GM23338 (cell line): ENCODE measurements at regions not wholly inside any gene's neighbourhood (a gene's known extent, or its start where the extent isn't known, plus 50 kb on each side); places are given as distances from the start of the nearest gene placed in this dataset.

Experiments used
- ATAC-seq: fragments of 200-7000 bp; cut with Tn5 transposase; 3 replicates; pipeline ENCODE4 v1.9.1; 2020
- DNase-seq: peaks from one replicate; pipeline ENCODE4 v3.0.0-alpha.2; 2015; ENCODE audit warnings: low spot score
- H2AFZ ChIP-seq: fragments of 200-600 bp; sonication (generic); 2 replicates; pipeline ENCODE4 v1.8.0; 2016; ENCODE audit warnings: antibody characterized with exemption, mild to moderate bottlenecking, moderate library complexity
- H3F3A ChIP-seq: fragments of 200-600 bp; sonication (generic); replicated peaks from 2 replicates; pipeline ENCODE4 v1.8.0; 2017; ENCODE audit warnings: antibody characterized with exemption, mixed run types, low read depth
- H3K27ac ChIP-seq: fragments of 200-600 bp; sonication (generic); 2 replicates; pipeline ENCODE4 v1.6.1; 2016; ENCODE audit warnings: low read depth
- H3K27me3 ChIP-seq: fragments of 200-600 bp; sonication (generic); 2 replicates; pipeline ENCODE4 v1.8.0; 2016; ENCODE audit warnings: mild to moderate bottlenecking, mixed run types, moderate library complexity; ENCODE audit not compliant: insufficient read depth
- H3K36me3 ChIP-seq: fragments of 200-600 bp; sonication (generic); 2 replicates; pipeline ENCODE4 v1.8.0; 2016; ENCODE audit warnings: mild to moderate bottlenecking; ENCODE audit not compliant: insufficient read depth
- H3K4me1 ChIP-seq: fragments of 200-600 bp; sonication (generic); 2 replicates; pipeline ENCODE4 v1.8.0; 2016; ENCODE audit warnings: mild to moderate bottlenecking, moderate library complexity; ENCODE audit not compliant: insufficient read depth
- H3K4me2 ChIP-seq: fragments of 200-600 bp; sonication (generic); 2 replicates; pipeline ENCODE4 v1.7.1; 2017; ENCODE audit warnings: mixed run types
- H3K4me3 ChIP-seq: fragments of 200-600 bp; sonication (generic); 2 replicates; pipeline ENCODE4 v1.6.1; 2016; ENCODE audit warnings: mixed run types
- H3K79me2 ChIP-seq: fragments of 200-600 bp; sonication (generic); replicated peaks from 2 replicates; pipeline ENCODE4 v1.8.0; 2017; ENCODE audit warnings: mild to moderate bottlenecking; ENCODE audit not compliant: insufficient read depth
- H3K9me2 ChIP-seq: fragments of 200-600 bp; sonication (generic); 2 replicates; pipeline ENCODE4 v1.8.0; 2017; ENCODE audit not compliant: insufficient read depth
- H4K20me1 ChIP-seq: fragments of 200-600 bp; sonication (generic); replicated peaks from 2 replicates; pipeline ENCODE4 v1.8.0; 2017; ENCODE audit warnings: mild to moderate bottlenecking; ENCODE audit not compliant: insufficient read depth
- H3K27ac Mint-ChIP-seq: 2 replicates; pipeline ENCODE4 v1.8.0; 2020; ENCODE audit warnings: inconsistent platforms, mild to moderate bottlenecking, moderate library complexity, mixed read lengths
- H3K27me3 Mint-ChIP-seq: 3 replicates; pipeline ENCODE4 v1.8.0; 2022; ENCODE audit warnings: low read depth, mild to moderate bottlenecking, moderate library complexity, mixed read lengths, inconsistent platforms; ENCODE audit not compliant: insufficient read depth, poor library complexity
- H3K36me3 Mint-ChIP-seq: 3 replicates; pipeline ENCODE4 v1.8.0; 2021; ENCODE audit warnings: low read depth, mild to moderate bottlenecking, inconsistent platforms, moderate library complexity, mixed read lengths
- H3K4me1 Mint-ChIP-seq: 3 replicates; pipeline ENCODE4 v1.8.0; 2020; ENCODE audit warnings: mild to moderate bottlenecking, inconsistent platforms, mixed read lengths
- H3K4me3 Mint-ChIP-seq: 3 replicates; pipeline ENCODE4 v1.8.0; 2021; ENCODE audit warnings: moderate library complexity, mild to moderate bottlenecking, inconsistent platforms, mixed read lengths
- H3K9me3 Mint-ChIP-seq: 3 replicates; pipeline ENCODE4 v1.8.0; 2020; ENCODE audit warnings: moderate library complexity, mild to moderate bottlenecking, inconsistent platforms, mixed read lengths
- CTCF ChIP-seq, 2 experiments: fragments of 200-600 bp in 1 of 2; sonication (generic) in 1 of 2; conservative IDR thresholded peaks; 2 replicates each; pipeline versions ENCODE4 v1.5.1 to v1.6.1; 2016 to 2017; ENCODE audit warnings: antibody characterized with exemption in 2 of 2, low read depth in 2 of 2, mild to moderate bottlenecking in 2 of 2, moderate library complexity in 1 of 2
- NANOG ChIP-seq: IDR thresholded peaks from 2 replicates; pipeline ENCODE4 v1.6.1; 2016; ENCODE audit warnings: antibody characterized with exemption, borderline replicate concordance
- POLR2AphosphoS5 ChIP-seq: IDR thresholded peaks from 2 replicates; pipeline ENCODE4 v1.6.1; 2016; ENCODE audit warnings: antibody characterized with exemption, low read depth
- REST ChIP-seq: IDR thresholded peaks from one replicate; pipeline ENCODE4 v1.6.1; 2018; ENCODE audit warnings: antibody characterized with exemption; ENCODE audit not compliant: unreplicated experiment
- ZNF462 ChIP-seq: fragments of 250-450 bp; sonication (Bioruptor Pico); IDR thresholded peaks from 2 replicates; pipeline ENCODE4 v1.5.0; 2020; ENCODE audit warnings: mild to moderate bottlenecking, moderate library complexity

- ATAC-seq (no peak), DNase-seq (no peak)
- Mint-ChIP-seq H3K36me3 (no peaks in the 10 kb centered on the region), H3K9me3 (no peaks in the 10 kb centered on the region), H3K4me3 (no peak overlapping the region), H3K27ac (no peak overlapping the region), H3K4me1 (peaks cover 13% of the 10 kb centered on the region; the same call in 2 of the 3 replicates), H3K27me3 (no peaks in the 10 kb centered on the region)
- Histone ChIP-seq H3K36me3 (no peaks in the 10 kb centered on the region), H3K9me2 (no peaks in the 10 kb centered on the region), H3K4me3 (no peak overlapping the region), H3K4me2 (no peak overlapping the region), H2AFZ (peak overlapping the region; percentile 82), H3K79me2 (no peaks in the 10 kb centered on the region), H3F3A (no peaks in the 10 kb centered on the region), H3K4me1 (peaks cover 7% of the 10 kb centered on the region; the same call in 1 of the 2 replicates), H4K20me1 (no peaks in the 10 kb centered on the region), H3K27ac (no peak overlapping the region), H3K27me3 (no peaks in the 10 kb centered on the region)
- TF ChIP-seq POLR2AphosphoS5 (no peak), REST (no peak), ZNF462 (CRISPR knock-in tag) (no peak), NANOG (no peak), CTCF (conservative IDR thresholded peaks at IDR 0.05; ENCODE audit: low read depth in 2 of 2) (peak in 1 of 2 experiments; percentile 39; a peak in 2 of 4 replicates)
Observed at GRCh38 chr2:76281156-76281841, 570.6 kb upstream of the GCFC2 start.
